Hepatocyte (in vitro differentiated cells): ENCODE measurements at regions not wholly inside any gene's neighbourhood (a gene's known extent, or its start where the extent isn't known, plus 50 kb on each side); places are given as distances from the start of the nearest gene placed in this dataset.

Experiments
- DNase-seq: peaks from one replicate; pipeline ENCODE4 v3.0.0-alpha.2; 2016; ENCODE audit warnings: low spot score
- H2AFZ ChIP-seq: fragments of 200-600 bp; sonication (generic); 2 replicates; pipeline ENCODE4 v1.6.0; 2016; ENCODE audit warnings: antibody characterized with exemption, mild to moderate bottlenecking
- H3K27ac ChIP-seq: fragments of 200-600 bp; sonication (generic); 2 replicates; pipeline ENCODE4 v1.5.1; 2016; ENCODE audit warnings: mild to moderate bottlenecking
- H3K27me3 ChIP-seq: fragments of 200-600 bp; sonication (generic); 2 replicates; pipeline ENCODE4 v1.6.1; 2016
- H3K36me3 ChIP-seq: fragments of 200-600 bp; sonication (generic); replicated peaks from 2 replicates; pipeline ENCODE4 v1.5.1; 2016; ENCODE audit warnings: low read depth; ENCODE audit not compliant: insufficient read depth
- H3K4me1 ChIP-seq: fragments of 200-600 bp; sonication (generic); 2 replicates; pipeline ENCODE4 v1.5.1; 2016; ENCODE audit warnings: mild to moderate bottlenecking, moderate library complexity; ENCODE audit not compliant: insufficient read depth
- H3K4me2 ChIP-seq: fragments of 200-600 bp; sonication (generic); 2 replicates; pipeline ENCODE4 v1.6.0; 2016
- H3K4me3 ChIP-seq: fragments of 200-600 bp; sonication (generic); 2 replicates; pipeline ENCODE4 v1.5.1; 2016; ENCODE audit warnings: mild to moderate bottlenecking
- H3K79me2 ChIP-seq: fragments of 200-600 bp; sonication (generic); 2 replicates; pipeline ENCODE4 v1.6.0; 2017; ENCODE audit warnings: mild to moderate bottlenecking
- H3K9me2 ChIP-seq: fragments of 200-600 bp; sonication (generic); replicated peaks from 2 replicates; pipeline ENCODE4 v1.6.0; 2017; ENCODE audit warnings: mild to moderate bottlenecking; ENCODE audit not compliant: insufficient read depth
- H3K9me3 ChIP-seq: fragments of 200-600 bp; sonication (generic); 2 replicates; pipeline ENCODE4 v1.5.1; 2016; ENCODE audit warnings: low read depth, mild to moderate bottlenecking
- H4K20me1 ChIP-seq: fragments of 200-600 bp; sonication (generic); 2 replicates; pipeline ENCODE4 v1.6.0; 2016; ENCODE audit warnings: mild to moderate bottlenecking; ENCODE audit not compliant: insufficient read depth, poor library complexity, severe bottlenecking
- CTCF ChIP-seq: fragments of 200-600 bp; sonication (generic); IDR thresholded peaks from 2 replicates; pipeline ENCODE4 v1.5.1; 2016; ENCODE audit warnings: antibody characterized with exemption, mild to moderate bottlenecking; ENCODE audit not compliant: poor library complexity
- EZH2 ChIP-seq: fragments of 200-600 bp; sonication (generic); IDR thresholded peaks from 2 replicates; pipeline ENCODE4 v1.6.1; 2016; ENCODE audit warnings: antibody characterized with exemption, mild to moderate bottlenecking, borderline replicate concordance
- EZH2phosphoT487 ChIP-seq: fragments of 200-600 bp; sonication (generic); IDR thresholded peaks from one replicate; pipeline ENCODE4 v1.6.1; 2018; ENCODE audit warnings: antibody characterized with exemption, mild to moderate bottlenecking, low read depth, moderate library complexity; ENCODE audit not compliant: unreplicated experiment, severe bottlenecking
- WGBS: methylation state at CpG from one replicate; pipeline ENCODE4 v1.1.6; 2016; ENCODE audit warnings: low lambda C conversion rate; ENCODE audit errors: missing lambda C conversion rate; 5-methylcytosine and 5-hydroxymethylcytosine counted together

GRCh38 chr3:81048058-81048665 lies 713.3 kb downstream of the GBE1 start:
- Histone ChIP-seq H3K36me3 (no peaks in the 10 kb centered on the region), H3K79me2 (no peaks in the 10 kb centered on the region), H3K4me2 (no peak overlapping the region), H3K4me3 (no peak overlapping the region), H3K4me1 (no peaks in the 10 kb centered on the region), H4K20me1 (no peaks in the 10 kb centered on the region), H3K27ac (no peak overlapping the region), H2AFZ (no peak overlapping the region), H3K27me3 (no peaks in the 10 kb centered on the region), H3K9me2 (no peaks in the 10 kb centered on the region), H3K9me3 (no peaks in the 10 kb centered on the region)
- TF ChIP-seq CTCF (no peak), EZH2phosphoT487 (no peak), EZH2 (no peak)
- 84% methylated on average over 3 of the region's 3 CpGs for WGBS
- DNase-seq: no peak

GRCh38 chr3:81045976-81046375 lies 715.5 kb downstream of the GBE1 start:
- no peaks in the 10 kb centered on the region for H3K36me3 ChIP-seq
- no peaks in the 10 kb centered on the region for H3K9me3 ChIP-seq
- no peaks in the 10 kb centered on the region for H3K27me3 ChIP-seq
- H3K4me1 ChIP-seq: no peaks in the 10 kb centered on the region
- no peak overlapping the region for H3K4me2 ChIP-seq
- TF ChIP-seq EZH2phosphoT487: no peak
- no peak for TF ChIP-seq EZH2
- TF ChIP-seq CTCF: no peak
- 86% methylated on average over 1 of the region's 1 CpG for WGBS
- H3K27ac ChIP-seq: no peak overlapping the region
- H4K20me1 ChIP-seq: no peaks in the 10 kb centered on the region
- no peak for DNase-seq
- no peaks in the 10 kb centered on the region for H3K79me2 ChIP-seq
- H3K9me2 ChIP-seq: no peaks in the 10 kb centered on the region
- H2AFZ ChIP-seq: no peak overlapping the region
- no peak overlapping the region for H3K4me3 ChIP-seq

GRCh38 chr3:81045246-81045645 lies 716.2 kb downstream of the GBE1 start:
- Histone ChIP-seq H3K9me2 (no peaks in the 10 kb centered on the region), H4K20me1 (no peaks in the 10 kb centered on the region), H3K36me3 (no peaks in the 10 kb centered on the region), H2AFZ (no peak overlapping the region), H3K27me3 (no peaks in the 10 kb centered on the region), H3K4me3 (no peak overlapping the region), H3K27ac (no peak overlapping the region), H3K9me3 (no peaks in the 10 kb centered on the region), H3K4me1 (no peaks in the 10 kb centered on the region), H3K79me2 (no peaks in the 10 kb centered on the region), H3K4me2 (no peak overlapping the region)
- 78% methylated on average over 2 of the region's 2 CpGs for WGBS
- TF ChIP-seq EZH2phosphoT487 (no peak), CTCF (no peak), EZH2 (no peak)
- no peak for DNase-seq

- Histone ChIP-seq H3K9me2 (no peaks in the 10 kb centered on the region), H4K20me1 (no peaks in the 10 kb centered on the region), H3K4me3 (no peak overlapping the region), H3K4me2 (no peak overlapping the region), H3K27me3 (no peaks in the 10 kb centered on the region), H3K27ac (no peak overlapping the region), H3K36me3 (no peaks in the 10 kb centered on the region), H3K79me2 (no peaks in the 10 kb centered on the region), H3K4me1 (no peaks in the 10 kb centered on the region), H3K9me3 (no peaks in the 10 kb centered on the region), H2AFZ (no peak overlapping the region)
- TF ChIP-seq EZH2phosphoT487 (no peak), EZH2 (no peak), CTCF (no peak)
- no peak for DNase-seq
- 85% methylated on average over 3 of the region's 3 CpGs for WGBS
These were observed 717.7 kb downstream of the GBE1 start for GRCh38 chr3:81043660-81044199.
